Liver (tissue), 8 donors: ENCODE measurements at regions not wholly inside any gene's neighbourhood (a gene's known extent, or its start where the extent isn't known, plus 50 kb on each side); places are given as distances from the start of the nearest gene placed in this dataset.

ENCODE experiments used
- DNase-seq: peaks from one replicate; pipeline ENCODE4 v3.0.0-alpha.2; 2017; ENCODE audit warnings: low spot score
- H3K27ac ChIP-seq, 2 donors: one replicate each; pipeline ENCODE4 v1.7.0; 2013; ENCODE audit warnings: inconsistent platforms in 2 of 2, low read length in 2 of 2, control low read depth in 1 of 2, low read depth in 1 of 2, mild to moderate bottlenecking in 1 of 2
- H3K27me3 ChIP-seq, 4 donors: one replicate each; pipeline versions ENCODE4 v1.6.1 to v1.7.0; 2013; ENCODE audit warnings: low read length in 3 of 4, inconsistent platforms in 1 of 4, mild to moderate bottlenecking in 1 of 4, moderate library complexity in 1 of 4; ENCODE audit not compliant: control insufficient read depth in 4 of 4, insufficient read depth in 4 of 4
- H3K36me3 ChIP-seq, 4 donors: one replicate each; pipeline versions ENCODE4 v1.6.1 to v1.7.0; 2013; ENCODE audit warnings: low read length in 3 of 4, mild to moderate bottlenecking in 3 of 4, low read depth in 1 of 4, moderate library complexity in 1 of 4; ENCODE audit not compliant: control insufficient read depth in 4 of 4, insufficient read depth in 3 of 4
- H3K4me1 ChIP-seq, 4 donors: one replicate each; pipeline versions ENCODE4 v1.6.1 to v1.7.0; 2013; ENCODE audit warnings: low read length in 3 of 4, mild to moderate bottlenecking in 3 of 4, moderate library complexity in 1 of 4; ENCODE audit not compliant: control insufficient read depth in 4 of 4, insufficient read depth in 4 of 4
- H3K4me3 ChIP-seq, 3 donors: one replicate each; pipeline versions ENCODE4 v1.6.1 to v1.7.0; 2013; ENCODE audit warnings: low read length in 3 of 3, control low read depth in 1 of 3, low read depth in 1 of 3, mild to moderate bottlenecking in 1 of 3
- H3K9ac ChIP-seq, 2 donors: one replicate each; pipeline ENCODE4 v1.7.0; 2013; ENCODE audit warnings: low read length in 2 of 2, mild to moderate bottlenecking in 2 of 2, moderate library complexity in 2 of 2, control low read depth in 1 of 2, low read depth in 1 of 2
- H3K9me3 ChIP-seq, 4 donors: one replicate each; pipeline versions ENCODE4 v1.6.1 to v1.7.0; 2013; ENCODE audit warnings: low read length in 3 of 4; ENCODE audit not compliant: control insufficient read depth in 4 of 4
- FOXA1 ChIP-seq: IDR thresholded peaks from 2 replicates; pipeline ENCODE4 v1.6.1; 2016; ENCODE audit warnings: antibody characterized with exemption
- FOXA2 ChIP-seq: IDR thresholded peaks from 2 replicates; pipeline ENCODE4 v1.6.1; 2016; ENCODE audit warnings: antibody characterized with exemption
- GABPA ChIP-seq, 2 donors: IDR thresholded peaks in 1 of 2; conservative IDR thresholded peaks in 1 of 2; 2 replicates each; pipeline ENCODE4 v1.6.1; 2016; ENCODE audit warnings: antibody characterized with exemption in 2 of 2, mild to moderate bottlenecking in 1 of 2, moderate library complexity in 1 of 2
- HNF4A ChIP-seq, 2 donors: conservative IDR thresholded peaks; 2 replicates each; pipeline ENCODE4 v1.6.1; 2016; ENCODE audit warnings: antibody characterized with exemption in 2 of 2, mild to moderate bottlenecking in 2 of 2
- JUND ChIP-seq, 2 donors: IDR thresholded peaks; 2 replicates each; pipeline ENCODE4 v1.6.1; 2016; ENCODE audit warnings: antibody characterized with exemption in 2 of 2
- NR2F2 ChIP-seq: IDR thresholded peaks from 2 replicates; pipeline ENCODE4 v1.6.1; 2016; ENCODE audit warnings: antibody characterized with exemption
- RAD21 ChIP-seq, 2 donors: IDR thresholded peaks; 2 replicates each; pipeline ENCODE4 v1.6.1; 2016; ENCODE audit warnings: antibody characterized with exemption in 2 of 2, mild to moderate bottlenecking in 2 of 2
- RXRA ChIP-seq, 2 donors: IDR thresholded peaks; 2 replicates each; pipeline ENCODE4 v1.6.1; 2017 to 2018; ENCODE audit warnings: antibody characterized with exemption in 2 of 2, mild to moderate bottlenecking in 1 of 2
- SP1 ChIP-seq: IDR thresholded peaks from 2 replicates; pipeline ENCODE4 v1.6.1; 2018; ENCODE audit warnings: antibody characterized with exemption, mild to moderate bottlenecking
- TAF1 ChIP-seq: conservative IDR thresholded peaks from 2 replicates; pipeline ENCODE4 v1.6.1; 2016; ENCODE audit warnings: antibody characterized with exemption, mild to moderate bottlenecking
- YY1 ChIP-seq: IDR thresholded peaks from 2 replicates; pipeline ENCODE4 v1.6.1; 2016; ENCODE audit warnings: antibody characterized with exemption, mild to moderate bottlenecking
- WGBS: extraction: QIAGEN DNeasy Blood & Tissue Kit; methylation state at CpG from one replicate; pipeline ENCODE4 v1.1.7; 2013; 5-methylcytosine and 5-hydroxymethylcytosine counted together
- TF ChIP-seq, protein P1 (sequence below): IDR thresholded peaks from 2 replicates; pipeline ENCODE4 v1.6.1; 2016; ENCODE audit warnings: antibody characterized with exemption, mild to moderate bottlenecking
- TF ChIP-seq, protein P2 (sequence below): IDR thresholded peaks from 2 replicates; pipeline ENCODE4 v1.6.1; 2016; ENCODE audit warnings: antibody characterized with exemption
- TF ChIP-seq, protein P3 (sequence below): fragments of 150-350 bp; IDR thresholded peaks from 2 replicates; pipeline ENCODE4 v1.5.1; 2017; ENCODE audit warnings: improper control_type of control experiment, low read depth, low read length; ENCODE audit not compliant: missing input control
- TF ChIP-seq, protein P4 (sequence below): IDR thresholded peaks from 2 replicates; pipeline ENCODE4 v1.6.1; 2016; ENCODE audit warnings: antibody characterized with exemption
- TF ChIP-seq, protein P5 (sequence below): IDR thresholded peaks from 2 replicates; pipeline ENCODE4 v1.6.1; 2016; ENCODE audit warnings: antibody characterized with exemption
- donor health status: healthy.
- donor health status: healthy.
- donor health status: healthy.
- donor health status: healthy.
- donor health status: healthy.

DNA sequence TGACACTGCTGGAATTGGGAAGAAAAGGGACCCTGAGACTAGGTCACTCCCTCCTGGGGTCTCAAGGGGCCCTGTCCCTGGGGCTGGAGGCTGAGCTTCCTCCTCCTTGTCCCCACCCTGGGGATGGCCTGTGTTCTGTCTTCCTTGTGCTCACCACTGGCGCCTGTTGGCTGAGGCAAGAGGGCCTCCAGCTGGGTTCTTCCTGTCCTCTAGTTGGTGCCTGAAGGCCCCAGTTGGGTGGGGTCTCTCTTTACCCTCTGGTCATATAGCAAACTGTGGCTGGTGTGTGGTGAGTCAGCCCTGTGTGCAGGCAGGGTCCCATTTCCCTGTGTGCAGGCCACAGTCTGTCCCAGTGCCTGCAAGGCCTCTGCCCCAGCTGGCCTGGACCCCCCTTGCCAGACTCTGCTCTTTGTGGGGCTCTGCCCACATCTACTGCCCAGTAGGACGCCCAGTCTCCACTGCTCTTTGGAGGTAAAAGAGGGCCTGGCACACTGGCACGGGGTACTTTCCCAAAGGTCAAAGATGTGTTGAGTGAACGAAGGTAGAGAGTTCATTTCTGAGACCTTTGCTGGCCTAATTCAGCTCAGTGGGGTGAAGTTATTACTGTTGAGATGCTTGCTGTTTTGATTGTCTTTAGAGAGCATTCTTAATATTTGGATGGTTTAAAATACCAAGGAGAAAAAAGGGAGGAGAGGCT, 55.1 kb upstream of the CLDN5 start:
- 87% methylated on average over 4 of the region's 4 CpGs for WGBS
- H3K9ac ChIP-seq, result no peak overlapping the region
- H3K4me3 ChIP-seq, result no peak overlapping the region
- H3K36me3 ChIP-seq, result no peaks in the 10 kb centered on the region
- H3K27ac ChIP-seq, result no peak overlapping the region
- no peaks in the 10 kb centered on the region for H3K27me3 ChIP-seq
- TF ChIP-seq TAF1 (no peak), RXRA (IDR thresholded peaks at IDR 0.05) (no peak), JUND (IDR thresholded peaks at IDR 0.05) (no peak), RAD21 (IDR thresholded peaks at IDR 0.05) (no peak), HNF4A (conservative IDR thresholded peaks at IDR 0.05) (no peak), FOXA2 (no peak)
- TF ChIP-seq, protein P1, sequence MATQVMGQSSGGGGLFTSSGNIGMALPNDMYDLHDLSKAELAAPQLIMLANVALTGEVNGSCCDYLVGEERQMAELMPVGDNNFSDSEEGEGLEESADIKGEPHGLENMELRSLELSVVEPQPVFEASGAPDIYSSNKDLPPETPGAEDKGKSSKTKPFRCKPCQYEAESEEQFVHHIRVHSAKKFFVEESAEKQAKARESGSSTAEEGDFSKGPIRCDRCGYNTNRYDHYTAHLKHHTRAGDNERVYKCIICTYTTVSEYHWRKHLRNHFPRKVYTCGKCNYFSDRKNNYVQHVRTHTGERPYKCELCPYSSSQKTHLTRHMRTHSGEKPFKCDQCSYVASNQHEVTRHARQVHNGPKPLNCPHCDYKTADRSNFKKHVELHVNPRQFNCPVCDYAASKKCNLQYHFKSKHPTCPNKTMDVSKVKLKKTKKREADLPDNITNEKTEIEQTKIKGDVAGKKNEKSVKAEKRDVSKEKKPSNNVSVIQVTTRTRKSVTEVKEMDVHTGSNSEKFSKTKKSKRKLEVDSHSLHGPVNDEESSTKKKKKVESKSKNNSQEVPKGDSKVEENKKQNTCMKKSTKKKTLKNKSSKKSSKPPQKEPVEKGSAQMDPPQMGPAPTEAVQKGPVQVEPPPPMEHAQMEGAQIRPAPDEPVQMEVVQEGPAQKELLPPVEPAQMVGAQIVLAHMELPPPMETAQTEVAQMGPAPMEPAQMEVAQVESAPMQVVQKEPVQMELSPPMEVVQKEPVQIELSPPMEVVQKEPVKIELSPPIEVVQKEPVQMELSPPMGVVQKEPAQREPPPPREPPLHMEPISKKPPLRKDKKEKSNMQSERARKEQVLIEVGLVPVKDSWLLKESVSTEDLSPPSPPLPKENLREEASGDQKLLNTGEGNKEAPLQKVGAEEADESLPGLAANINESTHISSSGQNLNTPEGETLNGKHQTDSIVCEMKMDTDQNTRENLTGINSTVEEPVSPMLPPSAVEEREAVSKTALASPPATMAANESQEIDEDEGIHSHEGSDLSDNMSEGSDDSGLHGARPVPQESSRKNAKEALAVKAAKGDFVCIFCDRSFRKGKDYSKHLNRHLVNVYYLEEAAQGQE, result no peak
- TF ChIP-seq, protein P2, sequence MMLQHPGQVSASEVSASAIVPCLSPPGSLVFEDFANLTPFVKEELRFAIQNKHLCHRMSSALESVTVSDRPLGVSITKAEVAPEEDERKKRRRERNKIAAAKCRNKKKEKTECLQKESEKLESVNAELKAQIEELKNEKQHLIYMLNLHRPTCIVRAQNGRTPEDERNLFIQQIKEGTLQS, result no peak
- no peaks in the 10 kb centered on the region for H3K4me1 ChIP-seq
- no peaks in the 10 kb centered on the region for H3K9me3 ChIP-seq
- no peak for DNase-seq

DNA sequence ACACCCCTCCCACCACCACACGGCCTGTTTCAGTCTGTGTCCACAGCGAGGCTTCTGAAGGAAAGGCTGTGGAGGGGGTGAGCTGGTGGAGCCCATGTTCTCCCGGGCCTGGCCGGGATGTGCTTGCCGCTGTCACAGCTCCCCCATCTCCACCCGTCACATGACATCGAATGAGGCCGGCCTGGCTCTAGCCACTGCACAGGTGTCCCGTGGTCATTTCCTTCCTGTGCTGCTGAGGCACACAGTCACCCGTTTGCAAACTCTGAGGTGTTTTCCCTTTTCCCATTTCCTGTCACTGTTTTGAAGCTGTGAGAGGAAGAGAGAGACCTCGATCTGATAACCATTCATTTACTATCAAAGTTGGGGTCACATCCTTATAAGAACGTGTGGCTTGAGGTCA, 55.7 kb upstream of the CLDN5 start:
- Histone ChIP-seq H3K36me3 (no peaks in the 10 kb centered on the region), H3K4me1 (no peaks in the 10 kb centered on the region), H3K9ac (no peak overlapping the region), H3K9me3 (no peaks in the 10 kb centered on the region), H3K4me3 (no peak overlapping the region), H3K27me3 (no peaks in the 10 kb centered on the region), H3K27ac (no peak overlapping the region)
- no peak for DNase-seq
- 68% methylated on average over 12 of the region's 12 CpGs for WGBS
- no peak for TF ChIP-seq HNF4A (conservative IDR thresholded peaks at IDR 0.05)
- no peak for TF ChIP-seq FOXA2
- no peak for TF ChIP-seq FOXA1
- TF ChIP-seq SP1, result no peak
- TF ChIP-seq YY1, result no peak
- no peak for TF ChIP-seq GABPA (IDR thresholded peaks at IDR 0.05 in 1 of 2, conservative IDR thresholded peaks at IDR 0.05 in 1 of 2)
- no peak for TF ChIP-seq NR2F2
- TF ChIP-seq, protein P3, sequence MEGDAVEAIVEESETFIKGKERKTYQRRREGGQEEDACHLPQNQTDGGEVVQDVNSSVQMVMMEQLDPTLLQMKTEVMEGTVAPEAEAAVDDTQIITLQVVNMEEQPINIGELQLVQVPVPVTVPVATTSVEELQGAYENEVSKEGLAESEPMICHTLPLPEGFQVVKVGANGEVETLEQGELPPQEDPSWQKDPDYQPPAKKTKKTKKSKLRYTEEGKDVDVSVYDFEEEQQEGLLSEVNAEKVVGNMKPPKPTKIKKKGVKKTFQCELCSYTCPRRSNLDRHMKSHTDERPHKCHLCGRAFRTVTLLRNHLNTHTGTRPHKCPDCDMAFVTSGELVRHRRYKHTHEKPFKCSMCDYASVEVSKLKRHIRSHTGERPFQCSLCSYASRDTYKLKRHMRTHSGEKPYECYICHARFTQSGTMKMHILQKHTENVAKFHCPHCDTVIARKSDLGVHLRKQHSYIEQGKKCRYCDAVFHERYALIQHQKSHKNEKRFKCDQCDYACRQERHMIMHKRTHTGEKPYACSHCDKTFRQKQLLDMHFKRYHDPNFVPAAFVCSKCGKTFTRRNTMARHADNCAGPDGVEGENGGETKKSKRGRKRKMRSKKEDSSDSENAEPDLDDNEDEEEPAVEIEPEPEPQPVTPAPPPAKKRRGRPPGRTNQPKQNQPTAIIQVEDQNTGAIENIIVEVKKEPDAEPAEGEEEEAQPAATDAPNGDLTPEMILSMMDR, result no peak
- TF ChIP-seq TAF1, result no peak
- no peak for TF ChIP-seq JUND (IDR thresholded peaks at IDR 0.05)
- TF ChIP-seq, protein P1, result no peak
- TF ChIP-seq, protein P4, sequence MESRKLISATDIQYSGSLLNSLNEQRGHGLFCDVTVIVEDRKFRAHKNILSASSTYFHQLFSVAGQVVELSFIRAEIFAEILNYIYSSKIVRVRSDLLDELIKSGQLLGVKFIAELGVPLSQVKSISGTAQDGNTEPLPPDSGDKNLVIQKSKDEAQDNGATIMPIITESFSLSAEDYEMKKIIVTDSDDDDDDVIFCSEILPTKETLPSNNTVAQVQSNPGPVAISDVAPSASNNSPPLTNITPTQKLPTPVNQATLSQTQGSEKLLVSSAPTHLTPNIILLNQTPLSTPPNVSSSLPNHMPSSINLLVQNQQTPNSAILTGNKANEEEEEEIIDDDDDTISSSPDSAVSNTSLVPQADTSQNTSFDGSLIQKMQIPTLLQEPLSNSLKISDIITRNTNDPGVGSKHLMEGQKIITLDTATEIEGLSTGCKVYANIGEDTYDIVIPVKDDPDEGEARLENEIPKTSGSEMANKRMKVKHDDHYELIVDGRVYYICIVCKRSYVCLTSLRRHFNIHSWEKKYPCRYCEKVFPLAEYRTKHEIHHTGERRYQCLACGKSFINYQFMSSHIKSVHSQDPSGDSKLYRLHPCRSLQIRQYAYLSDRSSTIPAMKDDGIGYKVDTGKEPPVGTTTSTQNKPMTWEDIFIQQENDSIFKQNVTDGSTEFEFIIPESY, result no peak
- TF ChIP-seq, protein P5, sequence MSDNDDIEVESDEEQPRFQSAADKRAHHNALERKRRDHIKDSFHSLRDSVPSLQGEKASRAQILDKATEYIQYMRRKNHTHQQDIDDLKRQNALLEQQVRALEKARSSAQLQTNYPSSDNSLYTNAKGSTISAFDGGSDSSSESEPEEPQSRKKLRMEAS, result no peak
- TF ChIP-seq, protein P2, result no peak
